ENCODE measurements at regions not wholly inside any gene's neighbourhood (a gene's known extent, or its start where the extent isn't known, plus 50 kb on each side); places are given as distances from the start of the nearest gene placed in this dataset.

DNA sequence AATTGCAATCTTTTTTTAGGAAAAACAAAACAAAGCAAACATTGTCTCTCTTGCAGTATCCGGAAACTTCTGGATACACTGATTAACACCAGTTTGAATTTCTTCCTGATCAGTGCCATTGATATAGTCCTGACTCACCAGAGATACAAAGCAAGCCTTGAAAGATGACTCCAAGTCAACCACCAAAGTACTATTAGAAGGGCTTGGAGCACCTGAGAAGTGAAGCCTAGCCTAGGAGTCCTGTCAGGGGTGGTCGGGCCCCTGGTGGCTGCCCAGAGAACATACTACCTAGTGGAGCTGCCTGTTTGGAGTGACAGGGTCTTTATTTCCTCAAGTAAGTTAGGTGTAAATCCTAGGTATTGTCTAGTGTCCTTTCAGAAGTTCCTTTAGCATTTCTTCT lies 593.2 kb downstream of the ZNF674 start:
- TF ChIP-seq CTCF (IDR thresholded peaks at IDR 0.05): no peak
- TF ChIP-seq POLR2A (IDR thresholded peaks at IDR 0.05): no peak
